ENCODE measurements at regions not wholly inside any gene's neighbourhood (a gene's known extent, or its start where the extent isn't known, plus 50 kb on each side); places are given as distances from the start of the nearest gene placed in this dataset.

GRCh38 chr3:72625602-72626337 is 222.5 kb downstream of the SHQ1 start:
- TF ChIP-seq, protein P1, sequence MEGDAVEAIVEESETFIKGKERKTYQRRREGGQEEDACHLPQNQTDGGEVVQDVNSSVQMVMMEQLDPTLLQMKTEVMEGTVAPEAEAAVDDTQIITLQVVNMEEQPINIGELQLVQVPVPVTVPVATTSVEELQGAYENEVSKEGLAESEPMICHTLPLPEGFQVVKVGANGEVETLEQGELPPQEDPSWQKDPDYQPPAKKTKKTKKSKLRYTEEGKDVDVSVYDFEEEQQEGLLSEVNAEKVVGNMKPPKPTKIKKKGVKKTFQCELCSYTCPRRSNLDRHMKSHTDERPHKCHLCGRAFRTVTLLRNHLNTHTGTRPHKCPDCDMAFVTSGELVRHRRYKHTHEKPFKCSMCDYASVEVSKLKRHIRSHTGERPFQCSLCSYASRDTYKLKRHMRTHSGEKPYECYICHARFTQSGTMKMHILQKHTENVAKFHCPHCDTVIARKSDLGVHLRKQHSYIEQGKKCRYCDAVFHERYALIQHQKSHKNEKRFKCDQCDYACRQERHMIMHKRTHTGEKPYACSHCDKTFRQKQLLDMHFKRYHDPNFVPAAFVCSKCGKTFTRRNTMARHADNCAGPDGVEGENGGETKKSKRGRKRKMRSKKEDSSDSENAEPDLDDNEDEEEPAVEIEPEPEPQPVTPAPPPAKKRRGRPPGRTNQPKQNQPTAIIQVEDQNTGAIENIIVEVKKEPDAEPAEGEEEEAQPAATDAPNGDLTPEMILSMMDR (IDR thresholded peaks at IDR 0.05), result no peak

- TF ChIP-seq, protein P1 (IDR thresholded peaks at IDR 0.05), result no peak
Observed at GRCh38 chr3:72624656-72625055, 223.6 kb downstream of the SHQ1 start.

DNA sequence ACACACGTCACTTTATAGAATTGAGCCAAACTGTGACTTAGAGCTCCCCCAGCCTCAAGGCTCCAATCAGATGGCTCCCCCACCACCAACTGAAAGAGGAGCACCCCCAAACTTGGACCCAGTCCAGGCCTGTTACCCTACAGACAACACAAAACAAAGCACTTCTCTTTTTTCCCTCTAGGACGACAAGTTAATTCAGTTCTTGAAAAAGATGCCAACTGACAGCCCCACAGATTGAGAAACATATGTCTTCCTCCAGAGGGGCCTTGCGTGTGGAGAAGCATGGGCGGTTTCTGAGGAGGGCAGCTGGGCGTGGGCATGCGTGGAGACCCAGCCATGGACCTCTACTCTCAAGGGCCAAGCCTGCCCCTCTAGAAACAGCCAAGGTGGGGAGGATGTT is 229.5 kb downstream of the SHQ1 start:
- TF ChIP-seq, protein P1 (IDR thresholded peaks at IDR 0.05), result no peak

- TF ChIP-seq, protein P1 (IDR thresholded peaks at IDR 0.05), result no peak
Observed at GRCh38 chr3:72617424-72618024, 230.7 kb downstream of the SHQ1 start.

GRCh38 chr3:72615776-72616175 is 232.5 kb downstream of the SHQ1 start:
- TF ChIP-seq, protein P1 (IDR thresholded peaks at IDR 0.05), result no peak

GRCh38 chr3:72615182-72615581 is 233.1 kb downstream of the SHQ1 start:
- TF ChIP-seq, protein P1 (IDR thresholded peaks at IDR 0.05), result no peak

DNA sequence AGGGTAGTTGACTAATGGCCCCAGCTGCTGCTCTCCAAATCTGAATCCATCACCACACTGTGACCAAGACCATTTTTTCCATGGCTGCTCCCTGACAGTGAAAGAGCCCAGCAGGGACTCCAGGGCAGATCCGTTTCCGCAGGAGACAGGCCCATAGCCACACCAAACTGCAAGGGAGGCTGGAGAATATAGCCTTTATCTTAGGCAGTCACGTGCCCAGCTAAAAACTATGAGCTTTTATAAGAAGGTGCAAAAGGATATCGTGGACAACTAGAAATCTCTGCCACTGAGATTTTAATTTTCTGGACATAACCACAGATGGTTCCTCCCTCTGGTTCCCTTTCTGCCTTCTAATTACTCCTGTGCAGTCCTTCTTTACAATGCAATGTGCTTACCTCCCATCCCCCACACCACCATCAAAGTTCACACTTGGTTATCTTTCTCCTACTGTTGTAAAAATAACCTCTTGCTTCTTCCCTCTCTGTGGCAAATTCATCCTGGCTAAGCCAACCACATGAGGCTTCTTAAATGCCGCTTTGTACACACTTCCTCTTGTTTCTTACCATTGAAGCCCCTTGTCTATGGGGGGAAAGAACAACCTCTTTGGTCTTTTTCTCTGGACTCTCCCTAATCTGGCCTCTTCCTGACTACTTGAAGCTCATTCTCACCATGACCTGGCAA is 233.7 kb downstream of the SHQ1 start:
- TF ChIP-seq, protein P1 (IDR thresholded peaks at IDR 0.05), result no peak
